Caco-2 (cell line): ENCODE measurements at regions not wholly inside any gene's neighbourhood (a gene's known extent, or its start where the extent isn't known, plus 50 kb on each side); places are given as distances from the start of the nearest gene placed in this dataset.

Experiments
- BruUV-seq: library from RNA; stranded (reverse); fragments of 400-500 nt; replicated peaks from 2 replicates; lab custom pipeline; 2021; lab: Mats Ljungman, UMichigan
- CTCF ChIA-PET: fragments of 300-600 bp; sonication (Branson Sonifier 250); formaldehyde crosslinking; loops from one replicate; lab custom pipeline; 2022; ENCODE audit warnings: antibody characterized with exemption; lab: Charles Lee
- POLR2A ChIA-PET: fragments of 300-600 bp; sonication (Branson Sonifier 250); formaldehyde crosslinking; loops from one replicate; lab custom pipeline; 2022; ENCODE audit warnings: antibody characterized with exemption; lab: Charles Lee
- DNase-seq, 2 experiments: peaks; one replicate each; pipeline versions ENCODE4 v3.0.0 to v3.0.0-alpha.2; 2020 to 2022
- H3K27me3 ChIP-seq: replicated peaks from 2 replicates; pipeline ENCODE4 v1.6.0; 2011; ENCODE audit warnings: low read length; ENCODE audit not compliant: control insufficient read depth, insufficient read depth
- H3K36me3 ChIP-seq: 2 replicates; pipeline ENCODE4 v1.5.1; 2011; ENCODE audit warnings: low read length; ENCODE audit not compliant: control insufficient read depth, insufficient read depth
- H3K4me1 ChIP-seq: fragments of 250-450 bp; sonication (Bioruptor Pico); 2 replicates; pipeline ENCODE4 v1.5.1; 2020; ENCODE audit warnings: mild to moderate bottlenecking
- H3K4me3 ChIP-seq: 2 replicates; pipeline ENCODE4 v1.5.1; 2011; ENCODE audit warnings: low read depth, mild to moderate bottlenecking, control low read depth, low read length
- H3K9me3 ChIP-seq: fragments of 250-450 bp; sonication (Bioruptor Pico); 2 replicates; pipeline ENCODE4 v1.5.1; 2020; ENCODE audit warnings: mild to moderate bottlenecking, moderate library complexity
- H3K27ac Mint-ChIP-seq: one replicate; pipeline ENCODE4 v1.8.0; 2022; ENCODE audit warnings: mixed read lengths; ENCODE audit not compliant: unreplicated experiment
- H3K27me3 Mint-ChIP-seq: one replicate; pipeline ENCODE4 v1.8.0; 2022; ENCODE audit warnings: mixed read lengths; ENCODE audit not compliant: insufficient read depth, unreplicated experiment
- H3K36me3 Mint-ChIP-seq: one replicate; pipeline ENCODE4 v1.8.0; 2022; ENCODE audit warnings: mild to moderate bottlenecking, mixed read lengths; ENCODE audit not compliant: insufficient read depth, unreplicated experiment
- H3K4me1 Mint-ChIP-seq: one replicate; pipeline ENCODE4 v1.8.0; 2022; ENCODE audit warnings: low read depth, mixed read lengths; ENCODE audit not compliant: unreplicated experiment
- H3K4me3 Mint-ChIP-seq: one replicate; pipeline ENCODE4 v1.8.0; 2022; ENCODE audit warnings: mild to moderate bottlenecking, moderate library complexity, mixed read lengths; ENCODE audit not compliant: unreplicated experiment
- H3K9me3 Mint-ChIP-seq: one replicate; pipeline ENCODE4 v1.8.0; 2022; ENCODE audit warnings: mixed read lengths; ENCODE audit not compliant: unreplicated experiment
- intact Hi-C: fragments of 100-400 bp; cut with micrococcal nuclease; formaldehyde crosslinking; loops from one replicate; pipeline ENCODE4 v1.10.0; 2022; ENCODE audit not compliant: unreplicated experiment
- TF ChIP-seq, protein P1 (sequence below), 2 experiments: fragments of 200-600 bp in 1 of 2; IDR thresholded peaks; 1 replicate in 1 of 2; 2 replicates in 1 of 2; pipeline versions ENCODE4 v1.5.1 to v1.8.0; 2011 to 2022; ENCODE audit warnings: antibody characterized with exemption in 1 of 2, control low read depth in 1 of 2, inconsistent platforms in 1 of 2, low read depth in 1 of 2, low read length in 1 of 2, mild to moderate bottlenecking in 1 of 2, moderate library complexity in 1 of 2; ENCODE audit not compliant: insufficient read depth in 1 of 2, severe bottlenecking in 1 of 2, unreplicated experiment in 1 of 2

GRCh38 chr16:7111265-7111664, 221.4 kb upstream of the RBFOX1 start:
- TF ChIP-seq, protein P1, sequence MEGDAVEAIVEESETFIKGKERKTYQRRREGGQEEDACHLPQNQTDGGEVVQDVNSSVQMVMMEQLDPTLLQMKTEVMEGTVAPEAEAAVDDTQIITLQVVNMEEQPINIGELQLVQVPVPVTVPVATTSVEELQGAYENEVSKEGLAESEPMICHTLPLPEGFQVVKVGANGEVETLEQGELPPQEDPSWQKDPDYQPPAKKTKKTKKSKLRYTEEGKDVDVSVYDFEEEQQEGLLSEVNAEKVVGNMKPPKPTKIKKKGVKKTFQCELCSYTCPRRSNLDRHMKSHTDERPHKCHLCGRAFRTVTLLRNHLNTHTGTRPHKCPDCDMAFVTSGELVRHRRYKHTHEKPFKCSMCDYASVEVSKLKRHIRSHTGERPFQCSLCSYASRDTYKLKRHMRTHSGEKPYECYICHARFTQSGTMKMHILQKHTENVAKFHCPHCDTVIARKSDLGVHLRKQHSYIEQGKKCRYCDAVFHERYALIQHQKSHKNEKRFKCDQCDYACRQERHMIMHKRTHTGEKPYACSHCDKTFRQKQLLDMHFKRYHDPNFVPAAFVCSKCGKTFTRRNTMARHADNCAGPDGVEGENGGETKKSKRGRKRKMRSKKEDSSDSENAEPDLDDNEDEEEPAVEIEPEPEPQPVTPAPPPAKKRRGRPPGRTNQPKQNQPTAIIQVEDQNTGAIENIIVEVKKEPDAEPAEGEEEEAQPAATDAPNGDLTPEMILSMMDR (IDR thresholded peaks at IDR 0.05; ENCODE audit: insufficient read depth in 1 of 2, low read depth in 1 of 2, low read length in 1 of 2, severe bottlenecking in 1 of 2, unreplicated experiment in 1 of 2), result no peak
- Histone ChIP-seq H3K36me3 (no peaks in the 10 kb centered on the region), H3K4me1 (no peaks in the 10 kb centered on the region), H3K4me3 (no peak overlapping the region), H3K9me3 (no peaks in the 10 kb centered on the region), H3K27me3 (no peaks in the 10 kb centered on the region)
- ChIA-PET POLR2A (no interaction called here), CTCF (no interaction called here)
- no peak overlapping the region for H3K27ac Mint-ChIP-seq
- no peaks in the 10 kb centered on the region for H3K36me3 Mint-ChIP-seq
- BruUV-seq, result no TSS peak
- no peak overlapping the region for H3K4me3 Mint-ChIP-seq
- no peaks in the 10 kb centered on the region for H3K4me1 Mint-ChIP-seq
- H3K27me3 Mint-ChIP-seq, result peaks cover 5% of the 10 kb centered on the region
- intact Hi-C loops, result no loop called here
- H3K9me3 Mint-ChIP-seq, result no peaks in the 10 kb centered on the region
- no peak for DNase-seq

DNA sequence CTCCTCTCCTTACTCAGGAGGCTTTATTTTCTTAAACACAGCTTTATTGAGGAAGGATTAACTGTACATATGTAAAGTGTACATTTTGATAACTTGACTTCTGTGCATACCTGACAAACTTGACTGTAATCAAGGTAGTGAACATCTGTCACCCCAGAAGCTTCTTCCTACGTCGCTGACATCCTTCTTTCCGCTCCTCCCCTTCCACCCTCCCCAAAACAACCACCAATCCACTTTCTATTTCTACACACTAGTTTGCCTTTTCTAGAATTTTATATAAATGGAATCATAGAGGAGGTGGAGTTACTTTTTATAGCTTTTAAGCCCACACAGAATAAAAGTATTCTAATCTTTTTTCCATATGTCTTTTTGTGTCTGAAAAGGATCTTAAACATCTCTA, 225.2 kb upstream of the RBFOX1 start:
- Mint-ChIP-seq H3K4me3 (no peak overlapping the region), H3K36me3 (no peaks in the 10 kb centered on the region), H3K9me3 (no peaks in the 10 kb centered on the region), H3K4me1 (no peaks in the 10 kb centered on the region), H3K27ac (no peak overlapping the region), H3K27me3 (peaks cover 3% of the 10 kb centered on the region)
- no peaks in the 10 kb centered on the region for H3K4me1 ChIP-seq
- no peak for DNase-seq
- TF ChIP-seq, protein P1 (IDR thresholded peaks at IDR 0.05; ENCODE audit: insufficient read depth in 1 of 2, low read depth in 1 of 2, low read length in 1 of 2, severe bottlenecking in 1 of 2, unreplicated experiment in 1 of 2), result no peak
- ChIA-PET CTCF (interaction anchor here (0.6 kb wide), 1 partner anchor 50 kb away, joined by 3 read pairs; no protein-coding TSS in a partner anchor), POLR2A (no interaction called here)
- intact Hi-C loops, result no loop called here
- no TSS peak for BruUV-seq
- no peaks in the 10 kb centered on the region for H3K9me3 ChIP-seq
- no peaks in the 10 kb centered on the region for H3K36me3 ChIP-seq
- no peaks in the 10 kb centered on the region for H3K27me3 ChIP-seq
- no peak overlapping the region for H3K4me3 ChIP-seq

- intact Hi-C loops, result no loop called here
- DNase-seq, result no peak
- Mint-ChIP-seq H3K9me3 (no peaks in the 10 kb centered on the region), H3K27me3 (no peaks in the 10 kb centered on the region), H3K36me3 (no peaks in the 10 kb centered on the region), H3K27ac (no peak overlapping the region), H3K4me3 (no peak overlapping the region), H3K4me1 (no peaks in the 10 kb centered on the region)
- TF ChIP-seq, protein P1 (IDR thresholded peaks at IDR 0.05; ENCODE audit: insufficient read depth in 1 of 2, low read depth in 1 of 2, low read length in 1 of 2, severe bottlenecking in 1 of 2, unreplicated experiment in 1 of 2), result no peak
- Histone ChIP-seq H3K27me3 (no peaks in the 10 kb centered on the region), H3K36me3 (no peaks in the 10 kb centered on the region), H3K9me3 (no peaks in the 10 kb centered on the region), H3K4me3 (no peak overlapping the region), H3K4me1 (no peaks in the 10 kb centered on the region)
- BruUV-seq, result no TSS peak
- CTCF ChIA-PET, result no interaction called here
- POLR2A ChIA-PET, result no interaction called here
Measured at GRCh38 chr16:7103056-7103455, 229.6 kb upstream of the RBFOX1 start.
